Activated CD4-positive, alpha-beta T cell treated with anti-CD3 and anti-CD28 coated beads for 4 hours (primary cell): ENCODE measurements at regions not wholly inside any gene's neighbourhood (a gene's known extent, or its start where the extent isn't known, plus 50 kb on each side); places are given as distances from the start of the nearest gene placed in this dataset.

Experiments used
- DNase-seq, 2 donors: peaks; one replicate each; pipeline ENCODE4 v3.0.0-alpha.2; 2020

DNA sequence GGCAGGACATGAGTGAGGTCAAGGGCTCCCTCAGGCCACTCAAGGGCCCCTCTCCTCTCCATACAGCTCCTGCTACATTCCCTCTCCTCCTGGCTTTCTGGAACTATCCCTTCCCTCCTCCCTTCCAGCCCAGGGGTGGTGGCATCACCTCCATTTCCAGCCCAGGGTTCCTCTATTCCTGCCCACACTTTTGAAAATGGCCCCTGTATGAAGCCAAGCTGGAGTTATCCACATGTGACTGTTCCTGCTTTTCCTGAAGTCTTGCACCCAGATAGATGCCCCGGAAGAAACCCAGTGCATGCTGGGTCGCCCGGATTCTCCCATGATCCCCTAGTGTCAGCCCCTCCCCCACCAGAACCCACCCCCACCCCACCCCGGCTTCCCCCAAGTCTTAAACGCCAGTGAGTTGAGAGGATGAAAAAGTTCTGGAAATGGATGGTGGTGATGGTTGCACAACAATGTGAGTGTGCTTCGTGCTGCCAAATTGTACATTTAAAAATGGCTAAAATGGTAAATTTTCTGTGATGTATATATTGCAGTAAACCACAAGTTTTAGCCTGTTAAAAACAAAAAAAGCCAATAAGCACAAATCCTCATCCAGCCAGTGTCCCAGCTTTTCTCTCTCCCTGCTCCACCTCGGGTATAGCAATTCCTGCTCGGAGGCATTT lies 136.9 kb downstream of the SCARB1 start:
- no peak for DNase-seq

DNA sequence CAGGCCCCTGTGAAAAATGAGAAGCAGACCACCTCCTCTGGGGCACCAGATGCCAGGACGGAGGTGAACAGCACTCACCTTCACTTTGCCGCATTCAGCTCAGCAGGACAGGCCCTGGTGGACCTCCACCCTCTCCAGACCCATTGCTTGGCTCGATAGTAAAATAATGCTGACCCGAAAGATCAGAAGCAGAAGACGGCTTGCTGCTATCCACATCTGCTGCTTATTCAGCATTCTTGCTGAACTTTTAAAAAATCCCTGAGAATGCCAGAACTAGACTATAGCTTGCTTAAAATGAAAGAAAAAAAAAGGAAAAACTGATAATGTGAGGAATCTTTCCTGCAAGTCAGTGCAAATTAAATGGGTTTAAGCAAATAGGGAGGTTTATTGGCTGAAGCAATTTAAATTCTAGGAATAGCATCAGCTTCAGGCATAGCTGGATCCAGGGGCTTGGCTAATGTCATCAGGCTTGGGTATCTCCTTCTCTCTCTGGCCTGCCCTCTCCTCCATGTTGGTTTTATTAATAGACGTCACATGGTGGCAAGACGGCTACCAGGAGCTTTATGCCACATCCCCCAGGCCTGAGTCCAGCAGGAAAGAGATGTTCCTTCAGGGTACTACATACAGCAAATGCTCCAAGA lies 137.9 kb downstream of the SCARB1 start:
- no peak for DNase-seq

GRCh38 chr12:124725099-124725498 lies 138.6 kb downstream of the SCARB1 start:
- DNase-seq: no peak

DNA sequence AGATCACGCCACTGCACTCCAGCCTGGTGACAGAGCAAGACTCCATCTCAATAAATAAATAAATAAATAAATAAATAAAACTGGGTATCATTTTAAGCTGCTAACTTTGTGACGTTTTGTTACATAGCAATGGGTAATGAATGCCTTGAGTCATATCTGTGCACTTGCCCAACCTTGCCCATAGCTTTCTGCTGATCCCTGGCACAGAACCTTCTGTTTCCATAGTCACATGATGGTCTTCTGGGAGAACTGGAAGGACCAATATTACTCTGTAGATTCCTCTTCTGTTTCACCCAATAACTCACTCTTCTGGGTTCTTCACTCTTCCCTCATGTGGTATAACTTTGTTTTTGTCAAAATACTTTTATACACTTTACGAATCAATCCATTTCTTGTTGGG lies 140.8 kb downstream of the SCARB1 start:
- no peak for DNase-seq

DNA sequence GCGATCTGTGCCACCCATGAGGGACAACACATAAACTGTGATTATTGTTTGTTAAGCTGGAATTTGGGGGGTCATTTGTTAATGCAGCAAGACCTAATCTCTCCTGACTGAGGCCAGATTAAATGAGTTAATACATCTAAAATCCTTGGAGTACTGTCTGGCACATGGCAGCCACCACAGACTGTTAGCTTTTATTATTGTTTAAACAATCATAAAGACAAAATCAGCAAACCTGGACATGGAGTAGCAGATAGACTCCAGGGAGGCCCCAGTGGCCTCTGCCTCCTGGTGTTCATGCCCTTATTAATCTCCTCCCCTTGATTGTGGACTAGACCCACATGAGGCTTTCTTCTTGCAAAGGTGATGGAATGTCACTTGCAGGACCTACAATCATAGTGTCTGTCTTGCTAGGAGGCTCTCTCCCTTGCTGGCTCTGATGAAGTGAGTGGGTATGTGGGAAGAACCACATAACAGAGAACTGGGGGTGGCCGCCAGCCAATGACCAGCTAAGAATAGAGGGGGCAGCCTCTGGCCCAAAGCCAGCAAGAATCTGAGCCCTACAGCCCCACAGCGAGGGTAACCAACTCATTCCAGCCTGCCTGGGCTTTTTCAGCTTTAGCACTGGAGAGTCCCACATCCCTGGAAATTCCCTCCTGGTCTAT lies 142.0 kb downstream of the SCARB1 start:
- DNase-seq: no peak

- DNase-seq: no peak
These were observed 142.8 kb downstream of the SCARB1 start for GRCh38 chr12:124720681-124721500.

DNA sequence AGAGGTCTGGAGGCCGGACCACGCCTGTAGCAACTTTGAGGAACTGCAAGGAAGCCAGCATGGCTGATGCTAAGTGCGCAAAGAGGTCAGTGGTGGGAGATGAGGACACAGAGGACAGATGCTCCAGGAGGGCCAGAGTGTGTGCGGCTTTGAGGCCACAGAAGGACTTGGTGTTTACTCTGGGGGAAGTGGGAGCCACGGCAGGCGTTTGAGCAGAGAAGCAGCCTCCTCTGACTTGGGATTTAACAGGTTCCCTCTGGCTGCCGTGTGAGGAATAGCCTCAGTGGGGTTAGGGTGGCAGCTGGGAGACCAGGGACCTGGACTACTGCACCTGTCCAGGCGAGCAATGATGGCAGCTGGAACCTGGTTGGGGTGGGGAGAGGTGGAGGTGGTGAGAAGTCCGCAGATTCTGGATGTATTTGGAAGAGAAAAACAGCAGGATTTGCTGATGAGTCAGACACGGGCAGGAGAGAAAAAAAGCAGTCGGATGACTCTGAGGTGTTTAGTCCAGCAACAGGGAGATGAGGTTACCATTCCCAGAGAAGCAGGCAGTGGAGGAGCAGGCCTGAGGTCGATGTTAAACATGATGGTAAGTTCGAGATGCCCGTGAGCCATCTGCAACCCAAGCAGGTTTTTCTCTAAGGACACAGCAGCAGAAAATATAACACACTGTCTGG lies 143.5 kb downstream of the SCARB1 start:
- DNase-seq: no peak

GRCh38 chr12:124719231-124719630 lies 144.4 kb downstream of the SCARB1 start:
- DNase-seq: no peak

DNA sequence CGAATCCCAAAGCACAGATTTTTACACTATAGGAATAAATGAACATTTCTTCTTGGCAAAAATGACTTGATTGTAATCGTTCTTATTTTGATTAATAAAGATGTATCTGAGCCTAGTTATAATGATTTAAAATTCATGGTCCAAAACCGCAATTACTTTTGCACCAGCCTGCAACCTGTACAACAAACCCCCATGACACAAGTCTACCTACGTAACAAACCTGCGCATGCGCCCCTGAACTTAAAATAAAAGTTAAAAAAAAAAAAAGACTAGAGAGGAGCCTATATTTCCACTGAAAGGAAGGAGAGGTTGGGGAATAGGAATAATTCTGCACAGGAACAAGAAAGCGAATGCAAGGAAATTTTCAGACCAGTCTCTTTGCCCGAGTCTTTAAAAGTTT lies 145.2 kb downstream of the SCARB1 start:
- DNase-seq: no peak

DNA sequence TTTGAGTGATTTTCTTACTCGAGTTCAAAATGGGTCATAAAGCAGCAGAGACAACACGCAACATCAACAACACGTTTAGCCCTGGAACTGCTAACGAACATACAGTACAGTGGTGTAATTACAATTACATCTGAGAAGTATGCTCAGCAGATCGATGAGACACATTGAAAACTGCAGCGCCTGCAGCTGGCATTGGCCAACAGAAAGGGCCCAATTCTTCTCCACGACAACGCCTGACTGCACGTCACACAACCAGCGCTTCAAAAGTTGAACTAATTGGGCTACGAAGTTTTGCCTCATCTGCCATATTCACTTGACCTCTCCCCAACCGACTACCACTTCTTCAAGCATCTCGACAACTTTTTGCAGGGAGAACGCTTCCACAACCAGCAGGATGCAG lies 145.6 kb downstream of the SCARB1 start:
- DNase-seq: no peak

GRCh38 chr12:124717318-124717717 lies 146.3 kb downstream of the SCARB1 start:
- no peak for DNase-seq

- no peak for DNase-seq
These were observed 147.2 kb downstream of the SCARB1 start for GRCh38 chr12:124716208-124717130.

DNA sequence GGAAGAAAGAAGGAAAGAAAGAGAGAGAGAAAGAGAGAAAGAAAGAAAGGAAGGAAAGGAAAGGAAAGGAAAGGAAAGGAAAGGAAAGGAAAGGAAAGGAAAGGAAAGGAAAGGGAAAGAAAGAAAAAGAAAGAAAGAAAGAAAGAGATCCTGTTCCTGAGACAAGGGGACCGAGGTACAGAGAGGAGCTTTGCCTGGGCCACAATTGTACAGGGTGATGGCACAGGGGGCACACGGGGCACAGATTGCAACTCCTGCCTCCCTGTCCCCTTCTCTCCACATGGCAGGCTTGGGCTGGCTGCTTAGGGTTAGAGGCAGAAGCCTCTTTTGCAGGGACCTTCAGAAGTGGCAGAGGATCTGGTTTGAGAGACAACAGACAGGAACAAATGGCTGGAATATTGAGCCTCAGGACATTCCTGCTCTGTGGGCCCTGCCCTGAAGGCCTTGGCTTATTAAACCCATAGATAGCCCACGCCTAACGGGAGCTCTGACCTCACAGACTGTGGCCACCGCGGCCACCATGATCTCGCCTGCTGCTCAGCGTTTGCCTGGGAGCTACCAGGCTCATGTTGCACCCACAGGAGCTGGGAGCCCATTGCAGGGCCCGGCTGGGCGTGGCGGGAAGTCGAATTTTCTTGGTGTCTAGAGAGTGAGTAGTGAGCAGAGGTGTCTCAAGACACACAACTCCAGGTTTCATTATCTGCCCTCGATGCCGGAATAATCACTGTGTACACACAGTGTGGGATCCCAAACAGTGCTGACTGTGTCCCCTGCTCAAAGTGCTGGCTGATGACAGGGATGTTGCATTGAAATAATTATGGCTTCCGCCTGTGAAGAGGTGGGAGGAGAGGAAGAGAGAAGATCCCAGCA lies 147.9 kb upstream of the NCOR2 start:
- no peak for DNase-seq

DNA sequence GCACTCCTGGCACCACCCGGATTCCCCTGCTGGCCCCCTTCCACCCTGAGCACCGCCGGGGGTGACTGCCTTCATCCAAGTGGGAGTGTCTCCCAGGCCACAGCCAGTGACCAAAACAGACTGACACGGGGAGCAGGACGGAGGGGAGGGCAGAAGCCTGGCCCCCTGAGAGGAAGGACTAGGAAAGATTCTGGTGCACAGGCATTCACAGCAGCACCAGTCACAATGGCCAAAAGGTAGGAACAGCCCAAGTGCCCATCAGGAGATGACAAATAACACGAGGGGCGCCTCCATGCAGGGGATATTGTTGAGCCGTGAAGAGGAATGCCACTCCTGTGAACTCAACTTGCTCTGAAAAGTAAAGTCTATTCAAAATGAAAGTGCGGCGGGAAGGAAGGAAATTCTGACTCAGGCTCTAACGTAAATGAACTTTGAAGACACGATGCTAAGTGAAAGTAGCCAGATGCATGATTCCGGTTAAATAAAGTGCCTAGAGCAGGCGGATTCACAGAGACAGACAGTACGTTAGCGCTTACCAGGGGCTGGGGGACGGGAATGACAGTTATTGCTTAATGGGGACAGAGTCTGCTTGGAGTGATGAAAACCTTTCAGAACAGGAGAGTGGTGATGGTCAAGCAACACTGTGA lies 146.1 kb upstream of the NCOR2 start:
- peak; percentile 64 to 67 for DNase-seq

GRCh38 chr12:124713041-124713435 lies 145.6 kb upstream of the NCOR2 start:
- DNase-seq: no peak

- no peak for DNase-seq
These were observed 143.9 kb upstream of the NCOR2 start for GRCh38 chr12:124711344-124711743.

GRCh38 chr12:124709722-124710687 lies 142.6 kb upstream of the NCOR2 start:
- DNase-seq: no peak

DNA sequence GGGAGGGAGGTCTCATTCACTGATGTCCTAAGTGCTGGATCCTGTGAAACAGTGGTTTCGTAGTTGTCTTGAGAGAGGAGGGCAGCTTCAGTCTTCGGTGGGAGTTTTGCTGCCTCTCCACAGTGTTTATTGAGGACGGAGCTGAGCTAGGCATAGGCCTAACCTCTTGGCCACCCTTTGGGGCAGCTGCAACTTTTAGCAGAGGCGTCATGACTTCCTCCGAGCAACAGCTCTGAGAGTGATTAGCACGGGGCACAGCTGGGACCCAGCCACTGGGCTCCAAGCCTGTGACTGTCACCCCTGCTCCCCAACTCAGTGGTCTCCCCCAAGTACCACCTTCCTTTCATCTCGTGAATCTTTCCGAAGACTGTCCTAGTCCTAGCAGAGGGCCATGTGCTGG lies 139.9 kb upstream of the NCOR2 start:
- DNase-seq: no peak

- DNase-seq: no peak
These were observed 139.0 kb upstream of the NCOR2 start for GRCh38 chr12:124706363-124706762.
